CD4-positive, alpha-beta T cell treated with Interleukin-21 for 1 hour (primary cell): ENCODE measurements at regions not wholly inside any gene's neighbourhood (a gene's known extent, or its start where the extent isn't known, plus 50 kb on each side); places are given as distances from the start of the nearest gene placed in this dataset.
A peak's percentile ranks its signal among the peaks of the same experiment; 100 is the strongest.

ENCODE experiments used
- DNase-seq: peaks from one replicate; pipeline ENCODE4 v3.0.0-alpha.2; 2020

DNA sequence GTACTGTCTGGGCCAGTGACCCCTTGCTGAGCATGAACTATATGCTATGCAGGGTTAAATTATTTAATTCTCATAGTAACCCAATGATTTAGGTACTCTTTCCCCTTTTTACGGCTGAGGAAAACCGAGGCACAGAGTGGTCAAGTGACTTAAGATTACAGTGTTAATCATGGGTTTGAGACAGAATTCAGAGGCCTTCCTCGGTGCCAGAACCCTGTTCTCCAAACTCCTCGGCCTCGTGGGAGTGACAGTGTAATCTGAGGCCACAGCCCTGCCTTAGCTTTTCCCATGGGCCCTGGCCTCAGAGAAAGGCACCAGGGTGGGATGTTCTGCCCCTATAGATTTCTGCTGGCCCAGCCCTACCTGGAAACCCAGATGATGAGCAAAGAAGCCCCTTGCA, 86.4 kb upstream of the ZNF648 start:
- no peak for DNase-seq

DNA sequence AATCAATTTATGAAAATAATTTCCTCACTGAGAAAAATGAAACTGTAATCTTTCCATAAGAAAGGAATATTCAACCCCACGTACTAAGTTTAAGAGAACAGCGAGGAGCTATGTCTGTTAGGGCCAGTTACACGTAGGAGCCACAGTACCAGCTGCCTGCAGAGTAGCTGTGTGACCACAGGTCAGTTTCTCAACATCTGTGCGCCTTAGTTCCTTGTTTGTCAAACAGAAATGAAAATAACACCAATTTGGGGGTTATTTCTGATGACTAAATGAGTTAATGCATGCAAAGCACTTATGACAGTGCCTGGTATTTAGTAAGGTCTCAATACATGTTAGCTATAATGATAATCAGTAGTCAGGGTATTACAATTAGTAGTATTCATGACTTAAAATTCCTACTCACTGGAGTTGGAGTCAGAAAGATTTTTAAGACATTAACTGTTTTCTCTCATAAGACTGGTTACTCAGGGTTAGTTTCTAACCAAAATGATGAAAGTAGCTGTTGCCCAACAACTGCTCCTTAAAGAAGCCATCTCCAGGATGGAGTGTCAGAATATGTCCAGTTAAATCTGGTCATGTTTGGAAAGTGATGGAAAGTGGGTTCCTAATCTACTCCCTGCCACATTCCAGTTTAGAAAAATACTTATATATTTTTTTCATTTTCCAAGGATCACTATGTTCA, 85.8 kb upstream of the ZNF648 start:
- peak; percentile 28 for DNase-seq

DNA sequence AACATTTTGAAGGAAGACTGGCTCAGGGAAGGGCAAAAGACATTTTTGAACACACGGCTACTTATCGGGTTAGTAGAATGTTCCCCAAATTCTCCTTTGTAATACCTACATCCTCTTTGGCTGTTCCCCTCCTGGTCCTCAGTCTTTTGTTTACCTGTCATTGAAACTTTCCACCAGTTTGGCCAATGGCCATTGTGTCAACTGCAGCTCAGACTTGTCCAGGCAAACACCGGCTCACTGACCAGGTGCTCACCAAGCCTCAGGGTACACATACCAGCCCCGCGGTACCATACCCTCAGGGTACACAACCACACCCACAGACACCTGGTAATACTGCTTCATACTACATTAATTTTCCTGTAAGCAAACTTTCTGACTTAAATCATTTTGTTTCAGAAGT, 84.8 kb upstream of the ZNF648 start:
- DNase-seq: no peak

DNA sequence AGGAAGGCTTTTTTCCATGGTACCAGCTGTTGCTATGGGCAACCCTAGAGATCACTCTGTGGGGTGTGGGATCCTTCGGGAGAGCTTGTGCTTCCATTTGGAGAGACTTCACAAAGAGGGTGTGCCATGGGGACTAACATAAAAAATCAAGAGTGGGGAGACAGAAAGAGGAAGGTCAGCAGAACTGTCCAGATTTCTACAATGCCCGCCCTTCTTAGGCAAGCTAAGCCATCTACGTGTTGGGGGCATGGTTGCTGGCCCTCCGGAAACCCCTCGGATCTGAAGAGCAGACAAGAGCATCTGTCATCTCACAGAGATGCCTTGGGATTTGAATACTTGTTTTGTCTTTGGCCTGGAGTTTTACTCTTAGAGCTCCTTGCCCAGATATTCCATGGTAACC, 83.9 kb upstream of the ZNF648 start:
- no peak for DNase-seq

DNA sequence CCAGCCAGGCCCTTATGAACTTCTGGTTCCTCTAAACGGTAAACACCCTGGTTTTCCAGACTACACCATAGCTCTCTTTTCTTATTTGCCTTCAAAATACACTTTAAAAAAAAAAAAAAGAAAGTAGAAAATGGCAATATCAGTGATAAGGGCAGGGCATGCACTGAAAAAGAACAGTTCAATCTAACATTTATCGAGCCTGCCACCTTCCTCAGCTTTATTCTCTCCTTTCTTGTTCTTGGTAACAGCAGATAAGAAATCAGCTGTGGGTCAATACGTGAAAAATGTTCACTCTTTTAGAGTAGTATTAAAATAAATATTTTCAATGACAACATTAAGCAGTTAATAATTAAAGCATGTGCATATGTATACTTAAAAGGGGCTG, 83.1 kb upstream of the ZNF648 start:
- no peak for DNase-seq

DNA sequence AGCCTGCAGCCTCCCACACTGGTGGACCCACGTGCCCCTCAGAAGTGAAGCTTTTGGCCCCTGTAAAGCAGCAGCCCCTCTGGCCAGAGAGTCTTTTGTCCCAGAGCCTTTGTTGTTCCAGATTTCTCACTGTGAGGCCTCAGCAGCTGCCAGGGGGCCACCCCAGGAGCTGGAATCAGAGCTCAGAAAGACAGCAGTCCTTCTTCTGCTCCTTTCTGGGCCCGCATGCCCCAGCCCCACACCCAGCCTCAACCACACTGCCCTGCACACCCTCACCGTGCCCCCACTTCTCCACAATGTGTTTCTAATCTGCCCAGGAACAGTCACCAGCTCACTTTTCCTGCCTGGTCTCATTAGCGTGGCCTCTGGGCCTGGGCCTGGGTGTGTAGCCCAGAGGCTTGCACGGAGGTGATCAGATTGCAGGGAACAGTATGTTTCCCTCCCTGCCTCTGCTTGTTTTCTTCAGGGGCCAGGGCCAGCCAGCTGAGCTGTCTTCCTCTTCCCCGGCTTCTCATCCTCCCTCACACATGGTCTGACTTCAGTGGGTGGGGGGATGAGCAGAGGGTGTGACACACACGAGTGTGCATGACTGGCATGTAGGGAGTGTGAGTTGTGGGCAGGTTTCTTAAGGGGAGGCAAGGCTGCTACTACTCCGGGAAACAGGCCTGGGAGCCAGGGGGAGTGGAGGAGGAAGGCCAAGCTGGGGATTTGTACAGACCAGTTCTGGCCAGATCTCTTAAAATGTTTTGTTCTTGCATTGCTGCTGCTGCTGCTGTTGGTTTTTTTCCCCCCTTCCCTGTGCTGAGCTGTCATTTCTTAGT, 82.5 kb upstream of the ZNF648 start:
- no peak for DNase-seq

DNA sequence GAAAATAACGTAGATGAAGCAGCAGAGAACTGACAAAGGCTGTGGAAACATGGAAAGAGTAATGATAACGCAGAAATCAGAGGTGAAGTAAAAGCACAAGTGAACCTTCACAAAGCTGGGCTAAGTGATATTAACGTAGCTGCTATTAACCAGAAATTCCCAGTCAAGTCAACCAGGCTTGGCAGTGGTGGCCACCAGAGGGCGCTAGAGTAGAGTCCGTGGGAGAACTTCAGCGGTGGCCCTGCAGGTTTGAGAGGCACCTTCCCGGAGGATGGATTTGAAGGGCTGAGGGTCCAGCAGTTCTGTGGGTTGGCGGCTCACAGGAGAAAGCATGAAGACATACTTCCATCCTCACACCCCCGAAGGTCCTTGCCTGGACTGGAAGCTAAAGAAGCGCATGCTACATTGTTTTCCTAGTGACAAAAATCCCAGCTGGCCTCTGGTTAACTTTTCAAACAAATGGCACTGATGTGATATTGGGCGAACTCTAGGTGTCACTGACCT, 81.7 kb upstream of the ZNF648 start:
- peak; percentile 82 for DNase-seq

DNA sequence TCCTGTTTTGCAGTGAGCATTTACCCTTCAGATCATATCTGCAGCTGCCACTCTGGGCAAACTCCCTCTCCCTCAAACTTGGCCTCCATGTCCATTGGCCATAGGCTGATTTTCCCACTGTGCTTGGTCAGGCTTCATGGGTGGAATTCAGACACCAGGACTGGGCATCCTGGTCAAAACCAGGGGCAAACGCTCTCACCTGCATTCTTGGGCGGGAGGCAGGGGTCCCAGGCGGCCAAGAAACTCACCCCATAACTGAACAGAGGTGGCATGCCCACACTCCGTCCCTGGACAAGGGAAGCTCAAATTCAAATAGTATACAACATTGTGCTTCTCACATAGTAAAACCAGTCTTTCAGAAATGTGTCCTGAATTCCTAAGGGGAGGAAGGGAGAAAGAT, 81.1 kb upstream of the ZNF648 start:
- no peak for DNase-seq

DNA sequence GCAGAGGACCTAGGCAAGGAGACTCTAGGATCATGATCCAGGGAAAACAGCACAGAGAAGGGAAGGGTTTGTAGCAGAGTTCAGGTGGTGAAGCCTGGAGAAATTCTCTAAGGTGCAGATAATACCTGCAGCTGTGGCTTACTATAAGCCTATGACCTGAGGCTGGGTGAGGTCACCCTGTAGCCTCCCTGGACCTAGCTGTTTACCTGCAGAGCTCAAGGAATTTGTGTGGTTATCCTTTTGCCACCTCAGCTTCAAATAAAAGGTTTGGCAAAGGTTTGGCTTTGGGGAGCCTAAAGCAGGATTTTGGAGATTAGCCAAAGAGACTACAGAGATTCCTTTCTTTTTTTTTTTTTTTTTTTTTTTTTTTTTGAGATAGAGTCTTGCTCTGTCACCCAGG, 79.5 kb upstream of the ZNF648 start:
- no peak for DNase-seq

DNA sequence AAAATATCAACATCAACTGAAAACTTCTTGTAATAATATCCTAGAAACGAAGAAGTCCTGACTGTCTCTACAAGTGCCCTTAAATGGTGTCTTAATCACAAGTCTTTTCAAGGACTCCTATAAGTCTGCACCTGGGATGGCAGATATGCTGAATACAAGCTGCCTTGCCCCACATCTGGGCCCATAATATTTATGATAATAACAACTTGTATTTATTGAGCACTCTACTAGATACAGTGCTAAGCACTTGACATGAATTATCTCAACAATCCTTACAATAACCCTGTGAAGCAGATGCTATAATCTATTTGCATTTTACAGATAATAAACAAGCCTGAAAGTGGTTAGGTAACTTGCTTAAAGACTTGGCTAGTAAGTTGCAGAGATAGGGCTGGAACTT, 78.0 kb upstream of the ZNF648 start:
- DNase-seq: no peak

DNA sequence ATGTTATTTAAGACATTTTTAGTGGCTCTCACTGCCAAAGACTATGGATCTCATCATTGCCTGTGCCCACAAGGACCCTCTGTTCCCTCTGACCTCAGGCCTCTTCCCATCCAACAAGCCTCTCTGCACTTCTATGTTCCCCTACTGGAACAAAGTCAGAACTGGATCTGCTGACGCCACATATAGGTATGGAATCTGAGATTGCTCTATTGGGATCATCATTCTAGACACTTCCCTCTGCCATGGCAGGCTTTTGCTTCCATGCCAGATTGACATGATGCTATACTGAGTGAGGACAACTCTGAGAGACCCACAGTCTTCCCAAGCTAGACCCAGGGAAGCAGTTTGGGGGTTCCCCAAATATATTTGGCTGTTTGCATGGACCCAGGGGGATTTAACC, 76.0 kb upstream of the ZNF648 start:
- DNase-seq: no peak

DNA sequence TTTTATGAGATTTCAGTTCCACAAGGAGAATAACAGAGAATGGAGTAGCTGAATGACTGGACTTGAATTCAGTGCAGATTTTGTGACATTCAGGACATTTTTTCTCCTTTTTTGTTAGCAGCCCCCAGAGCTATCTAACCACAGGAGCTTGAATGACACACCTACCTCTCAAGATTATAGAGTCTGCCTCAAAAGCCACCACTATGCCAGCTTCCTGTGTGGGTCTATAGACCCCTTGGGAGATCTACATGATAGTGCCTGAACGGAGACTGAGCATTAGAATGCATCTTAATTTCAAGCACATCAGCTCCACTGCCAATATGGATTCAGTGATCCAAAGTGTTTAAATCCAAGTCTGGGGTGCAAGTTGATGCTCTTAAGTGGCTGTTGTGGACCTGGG, 74.4 kb upstream of the ZNF648 start:
- DNase-seq: no peak

DNA sequence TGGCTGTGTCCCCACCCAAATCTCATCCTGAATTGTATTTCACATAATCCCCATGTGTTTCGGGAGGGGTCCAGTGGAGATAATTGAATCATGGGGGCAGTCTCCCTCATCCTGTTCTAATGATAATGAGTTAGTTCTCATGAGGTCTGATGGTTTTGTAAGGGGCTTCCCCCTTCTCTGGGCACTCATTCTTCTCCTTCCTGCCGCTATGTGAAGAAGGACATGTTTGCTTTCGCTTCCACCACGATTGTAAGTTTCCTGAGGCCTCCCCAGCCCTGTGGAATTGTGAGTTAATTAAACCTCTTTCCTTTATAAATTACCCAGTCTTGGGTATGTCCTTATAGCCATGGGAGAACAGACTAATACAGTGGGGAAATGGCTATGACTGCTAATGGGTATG, 72.7 kb upstream of the ZNF648 start:
- DNase-seq: no peak

DNA sequence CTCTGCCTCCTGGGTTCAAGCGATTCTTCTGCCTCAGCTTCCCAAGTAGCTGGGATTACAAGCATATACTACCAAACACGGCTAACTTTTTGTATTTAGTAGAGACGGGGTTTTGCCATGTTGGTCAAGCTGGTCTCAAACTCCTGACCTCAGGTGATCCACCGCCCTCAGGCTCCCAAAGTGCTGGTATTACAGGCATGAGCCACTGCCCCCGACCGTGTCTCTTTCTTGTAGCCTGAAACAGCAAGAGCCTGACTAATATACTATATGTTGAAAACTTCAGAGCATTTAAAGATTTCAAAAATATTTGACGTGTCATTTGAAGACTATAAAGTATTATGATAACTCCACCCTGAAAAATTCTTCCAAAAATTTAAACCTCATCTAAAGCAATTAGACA, 71.7 kb upstream of the ZNF648 start:
- DNase-seq: no peak

DNA sequence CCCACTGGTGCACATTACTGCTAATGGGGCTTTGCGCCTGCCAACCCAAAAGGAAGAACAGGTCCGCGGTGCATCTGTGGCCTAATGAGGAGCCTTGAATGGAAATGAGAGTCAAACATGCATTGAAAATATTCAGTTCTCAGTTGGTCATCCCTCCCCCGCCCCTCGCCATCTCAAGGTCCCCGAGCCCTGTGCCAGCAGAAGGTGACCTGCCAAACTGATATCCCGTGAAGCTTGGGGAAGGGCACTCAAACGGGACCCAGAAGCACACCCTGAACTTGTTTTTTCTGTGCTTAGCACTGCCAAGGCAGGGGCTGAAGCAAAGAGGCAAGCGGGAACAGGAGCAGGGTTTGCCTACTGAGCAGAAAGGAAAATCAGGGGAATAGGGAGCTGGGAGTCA, 67.9 kb upstream of the ZNF648 start:
- no peak for DNase-seq

DNA sequence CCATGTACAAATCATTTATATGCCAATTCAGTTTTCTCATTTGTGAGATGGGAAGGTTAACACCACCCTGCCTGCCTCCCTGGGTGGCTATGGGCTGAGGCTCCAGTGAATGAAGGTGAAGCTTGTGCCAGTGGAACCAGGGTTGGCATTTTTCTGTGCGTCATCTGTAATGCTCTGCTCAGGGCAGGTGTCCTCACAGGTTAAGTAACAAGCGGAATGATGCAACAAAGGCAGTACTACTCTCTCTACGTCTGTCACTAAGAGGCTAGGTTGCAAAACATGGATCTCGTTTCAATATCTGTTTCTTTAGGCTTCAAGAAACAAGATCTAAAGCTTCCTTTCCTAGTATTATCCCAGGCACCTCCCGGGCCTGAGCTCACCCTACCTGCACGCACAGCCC, 67.0 kb upstream of the ZNF648 start:
- DNase-seq: no peak

DNA sequence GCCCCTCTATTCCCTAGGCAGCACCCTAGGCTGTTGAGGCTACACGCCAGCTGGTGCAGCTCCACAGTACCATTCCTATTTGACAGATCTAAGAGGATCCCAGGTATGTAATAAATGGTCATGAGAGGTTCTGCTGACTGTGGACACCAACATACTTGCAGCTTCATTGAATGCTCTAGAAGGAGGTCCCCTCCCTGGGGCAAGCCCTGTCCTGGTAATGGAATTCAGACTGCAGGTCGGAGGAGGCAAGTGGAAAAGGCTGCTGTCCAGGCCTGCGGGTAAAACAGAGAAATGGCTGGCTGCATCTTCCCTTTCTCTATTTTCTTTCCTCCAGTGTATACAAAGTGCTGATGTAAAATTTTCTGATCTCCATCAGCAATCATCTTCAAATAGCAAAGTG, 66.1 kb upstream of the ZNF648 start:
- no peak for DNase-seq

DNA sequence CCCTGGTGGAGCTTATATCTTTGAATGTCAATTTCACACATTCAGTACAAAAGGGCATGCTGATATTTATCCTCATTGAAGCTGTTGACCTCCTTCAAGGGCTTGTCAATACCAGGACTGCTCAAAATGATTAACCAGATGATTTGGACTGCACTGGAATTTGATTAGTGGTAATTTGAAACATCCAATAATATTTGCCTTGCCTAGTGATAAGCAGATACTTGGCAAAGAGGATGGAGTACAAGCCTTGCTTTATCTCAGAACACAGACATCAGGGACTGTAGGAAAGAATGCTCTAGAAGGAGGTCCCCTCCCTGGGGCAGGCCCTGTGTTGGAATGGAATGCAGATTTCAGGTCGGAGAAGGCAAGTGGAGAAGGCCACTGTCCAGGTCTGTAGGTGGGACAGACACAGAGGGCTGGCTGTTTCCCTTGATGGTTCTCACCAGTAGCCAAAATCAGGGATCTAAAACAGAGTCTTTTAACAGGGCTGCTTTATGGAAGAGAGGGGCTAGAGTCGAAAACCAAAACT, 64.8 kb upstream of the ZNF648 start:
- no peak for DNase-seq

DNA sequence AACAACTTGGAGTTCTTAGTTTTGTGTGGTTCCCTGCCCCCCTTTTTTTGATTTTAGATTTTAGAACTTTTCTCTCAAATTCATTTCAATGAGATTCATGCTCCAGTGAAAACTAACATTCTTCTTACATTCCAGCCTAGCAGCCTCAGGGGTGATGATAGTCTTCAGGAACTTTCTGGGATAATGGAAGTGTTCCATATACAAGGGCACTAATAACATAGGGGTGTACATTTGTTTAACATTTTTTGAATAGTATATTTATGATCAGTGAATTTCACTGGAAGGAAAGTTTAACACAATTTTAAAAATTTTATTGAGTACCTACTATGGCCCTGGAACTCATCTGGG, 61.4 kb upstream of the ZNF648 start:
- DNase-seq: no peak

DNA sequence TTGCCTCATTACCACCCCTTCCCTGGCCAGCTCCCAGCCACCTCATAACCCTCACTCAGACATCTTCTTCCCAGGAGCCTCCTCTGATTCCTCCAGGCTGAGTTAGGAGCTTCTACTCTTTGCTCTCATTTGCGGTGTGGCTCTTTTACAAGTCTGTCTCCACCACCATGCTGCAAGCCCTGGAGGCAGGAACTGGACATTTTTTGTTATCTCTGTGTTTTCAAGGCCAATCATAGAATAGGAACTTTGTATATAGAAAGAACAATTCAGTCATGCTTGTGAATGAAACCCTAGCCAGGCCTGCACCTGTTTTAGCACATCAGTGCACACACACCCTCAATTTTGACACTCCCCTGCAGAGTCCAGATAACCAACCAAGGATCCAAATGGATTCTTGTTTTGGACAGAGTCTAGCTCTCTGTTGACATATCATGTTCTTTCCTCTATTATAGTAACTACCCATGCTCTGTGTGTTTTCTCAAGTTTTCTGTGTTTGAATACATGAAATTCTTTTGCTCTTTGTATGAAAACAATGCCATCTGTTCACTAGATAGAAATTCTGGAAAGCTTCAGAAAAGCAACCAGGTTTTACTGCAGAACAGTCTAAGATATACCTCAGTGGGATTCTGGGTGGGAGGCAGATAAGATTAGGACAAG, 60.9 kb upstream of the ZNF648 start:
- DNase-seq: no peak

DNA sequence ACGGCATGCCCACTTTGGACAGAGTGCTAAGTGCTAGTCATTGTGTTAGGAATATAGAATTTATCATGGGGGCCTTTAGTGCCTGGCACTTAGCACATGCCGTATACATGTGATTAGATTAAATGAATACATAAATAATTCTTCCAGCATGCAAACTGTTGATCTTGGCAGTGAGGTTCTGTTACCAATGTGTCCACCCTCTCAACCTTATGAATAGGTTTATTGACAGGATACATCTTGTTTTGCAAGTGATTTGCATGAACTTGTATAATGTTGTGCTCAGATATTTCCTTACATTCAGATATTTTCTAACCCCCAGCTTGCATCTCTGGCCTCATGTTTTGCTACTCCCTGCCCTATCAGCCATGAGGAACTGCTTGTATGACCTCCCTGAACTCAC, 60.3 kb upstream of the ZNF648 start:
- DNase-seq: no peak

DNA sequence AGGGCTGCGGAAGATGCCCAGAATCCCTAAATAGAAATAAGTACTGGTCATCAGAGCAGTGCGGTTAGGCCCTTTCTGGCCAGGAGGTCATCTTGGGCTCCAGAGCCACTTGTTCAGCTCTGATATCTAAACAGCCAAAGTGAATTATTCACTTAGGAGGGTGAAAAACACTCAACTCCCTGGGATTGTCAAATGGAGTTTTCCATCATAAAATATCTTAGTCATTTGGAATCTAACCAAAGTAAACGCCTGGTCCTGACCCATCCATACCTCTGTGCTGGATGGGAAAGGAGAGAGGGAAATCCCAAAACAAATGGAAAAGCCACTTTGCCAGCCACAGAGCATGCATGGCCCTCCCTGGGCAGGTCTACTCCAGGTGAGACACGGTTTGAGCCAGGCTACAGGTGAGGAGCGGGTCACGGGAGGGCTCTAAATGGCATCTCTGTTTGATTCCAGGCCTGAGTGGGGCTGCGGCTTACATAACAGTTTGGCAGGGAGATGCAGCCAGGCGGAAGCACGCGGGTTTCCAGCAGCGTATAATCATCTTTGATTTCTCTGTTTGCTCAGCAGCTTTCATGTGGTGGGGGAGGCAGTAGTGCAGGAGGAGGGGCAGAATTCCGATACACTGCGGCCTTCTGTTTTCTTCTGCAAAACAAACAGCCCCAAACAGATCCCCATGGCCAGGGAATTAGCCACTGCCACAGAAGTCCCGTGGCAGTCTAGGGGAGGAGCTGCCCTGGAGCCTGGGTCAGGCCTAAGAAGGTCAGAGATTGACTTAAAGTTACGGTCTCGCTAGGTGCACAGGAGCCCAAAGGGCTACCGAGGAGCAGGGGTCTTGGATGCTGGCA, 59.1 kb upstream of the ZNF648 start:
- DNase-seq: no peak

DNA sequence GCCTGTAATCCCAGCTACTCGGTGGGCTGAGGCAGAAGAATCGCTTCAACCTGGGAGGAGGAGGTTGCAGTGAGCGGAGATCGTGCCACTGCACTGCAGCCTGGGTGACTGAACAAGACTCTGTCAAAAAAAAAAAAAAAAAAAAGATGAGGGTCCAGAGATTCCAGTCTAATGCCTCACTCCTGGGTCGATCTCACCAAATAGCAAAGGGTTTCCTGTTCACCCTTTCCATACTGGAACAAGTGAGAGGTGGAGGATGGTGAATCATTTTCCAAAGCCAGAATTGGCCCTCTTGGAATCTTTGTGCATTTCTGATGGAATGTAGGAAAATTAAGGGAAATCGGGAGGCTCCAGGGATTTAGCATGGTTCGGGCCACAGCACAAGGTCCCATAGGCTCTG, 58.1 kb upstream of the ZNF648 start:
- DNase-seq: no peak
